GM19025 (cell line): ENCODE measurements at regions not wholly inside any gene's neighbourhood (a gene's known extent, or its start where the extent isn't known, plus 50 kb on each side); places are given as distances from the start of the nearest gene placed in this dataset.
"Not testable (repeated sequence)": the region's sequence is repeated elsewhere in the genome, so short reads cannot be mapped to it uniquely, and the experiment has no call there.

Experiments used
- ATAC-seq: cut with Tn5 transposase; IDR thresholded peaks from one replicate; pipeline ENCODE4 v1.9.1; 2021; ENCODE audit warnings: mild to moderate bottlenecking, low read depth, moderate library complexity; ENCODE audit not compliant: unreplicated experiment

GRCh38 chrX:118211891-118212816 is 95.5 kb upstream of the KLHL13 start:
- ATAC-seq, result peak; percentile 21

DNA sequence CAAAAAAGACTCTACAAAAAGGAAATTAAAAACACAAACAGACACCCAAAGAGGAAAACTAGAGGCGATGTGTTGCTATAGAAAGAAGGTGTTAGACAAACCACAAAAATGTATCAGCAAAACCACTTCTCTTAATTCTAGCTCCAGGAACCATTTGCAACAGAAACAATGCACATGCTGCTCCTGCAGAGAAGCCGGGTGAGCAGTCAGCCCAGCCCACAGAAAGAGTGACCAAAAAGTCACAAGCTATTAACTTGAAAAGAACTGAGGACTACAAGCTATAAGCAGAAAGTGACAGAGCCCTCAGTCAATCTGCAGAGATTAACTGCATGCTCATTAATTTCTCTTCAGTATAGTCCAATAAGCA is 96.2 kb upstream of the KLHL13 start:
- peak; percentile 65 for ATAC-seq

GRCh38 chrX:118215346-118215745 is 98.7 kb upstream of the KLHL13 start:
- ATAC-seq, result no peak

DNA sequence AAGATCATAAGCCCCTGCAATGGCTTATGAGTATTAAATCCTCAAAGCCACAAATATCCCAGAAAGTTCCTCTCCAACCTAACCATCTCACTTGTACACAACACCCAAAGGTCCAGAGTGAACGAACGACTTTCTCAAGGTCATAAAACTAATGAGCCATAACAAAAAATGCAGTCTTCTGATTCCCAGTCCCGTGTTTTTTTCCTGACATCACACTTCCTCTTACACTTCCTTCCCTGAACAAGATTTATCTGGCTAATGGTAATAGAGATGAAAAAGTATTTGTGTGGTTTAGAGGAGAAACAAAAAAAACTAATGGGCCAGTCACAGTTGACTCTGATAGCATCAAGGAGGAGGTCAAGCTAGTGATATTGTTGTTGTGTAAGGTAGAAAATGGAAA is 99.5 kb upstream of the KLHL13 start:
- ATAC-seq, result no peak

- no peak for ATAC-seq
Measured at GRCh38 chrX:118216509-118216908, 99.9 kb upstream of the KLHL13 start.

- ATAC-seq, result no peak
Measured at GRCh38 chrX:118218079-118218478, 101.5 kb upstream of the KLHL13 start.

- ATAC-seq, result no peak
Measured at GRCh38 chrX:118218940-118219339, 102.3 kb upstream of the KLHL13 start.

- no peak for ATAC-seq
Measured at GRCh38 chrX:118219866-118220265, 103.3 kb upstream of the KLHL13 start.

- ATAC-seq, result no peak
Measured at GRCh38 chrX:118220509-118220908, 103.9 kb upstream of the KLHL13 start.

- no peak for ATAC-seq
Measured at GRCh38 chrX:118221270-118221669, 104.7 kb upstream of the KLHL13 start.

- no peak for ATAC-seq
Measured at GRCh38 chrX:118221733-118222132, 105.1 kb upstream of the KLHL13 start.

DNA sequence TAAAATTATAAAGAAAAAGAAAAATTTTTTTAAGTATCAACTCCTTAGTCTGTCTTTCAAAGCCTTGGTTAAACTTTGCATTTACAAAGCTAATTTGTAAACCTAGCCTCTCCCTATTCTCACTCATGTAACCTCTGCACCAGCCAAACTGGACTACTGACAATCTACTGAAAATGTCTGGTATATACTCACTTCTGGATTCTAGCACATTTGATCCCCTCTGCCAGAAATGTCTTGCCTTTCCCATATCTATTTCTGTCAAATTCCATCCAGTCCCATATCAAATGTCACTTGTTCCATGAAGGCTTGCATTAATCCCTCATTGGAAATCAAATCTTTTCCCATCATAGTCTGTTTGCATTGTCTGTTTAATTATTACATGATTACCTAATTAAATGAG is 105.8 kb upstream of the KLHL13 start:
- no peak for ATAC-seq

- ATAC-seq, result no peak
Measured at GRCh38 chrX:118225711-118226428, 109.3 kb upstream of the KLHL13 start.

- ATAC-seq, result no peak
Measured at GRCh38 chrX:118228041-118228440, 111.4 kb upstream of the KLHL13 start.

DNA sequence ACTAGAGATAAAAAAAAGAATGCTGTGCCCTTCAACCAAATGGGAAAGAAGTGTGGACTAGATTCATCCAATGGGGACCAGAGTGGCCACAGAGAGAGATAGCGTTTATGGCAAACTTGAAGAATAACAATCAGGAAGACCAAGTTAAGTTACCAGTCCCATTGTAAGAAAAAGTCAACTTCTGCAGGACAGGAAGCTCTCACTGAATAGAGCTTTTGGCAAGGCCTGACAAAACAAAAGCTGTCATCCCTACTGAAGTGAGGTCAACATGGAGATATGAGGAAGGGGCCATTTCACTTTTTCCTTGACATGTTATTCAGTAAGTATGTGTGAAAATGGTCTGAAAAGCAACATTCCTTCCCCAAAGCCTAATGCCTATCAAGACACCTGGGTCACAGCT is 111.8 kb upstream of the KLHL13 start:
- ATAC-seq, result no peak

- no peak for ATAC-seq
Measured at GRCh38 chrX:118231464-118231863, 114.4 kb upstream of the WDR44 start.

- no peak for ATAC-seq
Measured at GRCh38 chrX:118239178-118239870, 106.6 kb upstream of the WDR44 start.

- ATAC-seq, result no peak
Measured at GRCh38 chrX:118239913-118240698, 105.8 kb upstream of the WDR44 start.

DNA sequence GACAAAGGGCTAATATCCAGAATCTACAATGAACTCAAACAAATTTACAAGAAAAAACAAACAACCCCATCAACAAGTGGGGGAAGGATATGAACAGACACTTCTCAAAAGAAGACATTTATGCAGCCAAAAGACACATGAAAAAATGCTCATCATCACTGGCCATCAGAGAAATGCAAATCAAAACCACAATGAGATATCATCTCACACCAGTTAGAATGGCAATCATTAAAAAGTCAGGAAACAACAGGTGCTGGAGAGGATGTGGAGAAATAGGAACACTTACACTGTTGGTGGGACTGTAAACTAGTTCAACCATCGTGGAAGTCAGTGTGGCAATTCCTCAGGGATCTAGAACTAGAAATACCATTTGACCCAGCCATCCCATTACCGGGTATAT is 98.9 kb upstream of the WDR44 start:
- not testable (repeated sequence) for ATAC-seq

DNA sequence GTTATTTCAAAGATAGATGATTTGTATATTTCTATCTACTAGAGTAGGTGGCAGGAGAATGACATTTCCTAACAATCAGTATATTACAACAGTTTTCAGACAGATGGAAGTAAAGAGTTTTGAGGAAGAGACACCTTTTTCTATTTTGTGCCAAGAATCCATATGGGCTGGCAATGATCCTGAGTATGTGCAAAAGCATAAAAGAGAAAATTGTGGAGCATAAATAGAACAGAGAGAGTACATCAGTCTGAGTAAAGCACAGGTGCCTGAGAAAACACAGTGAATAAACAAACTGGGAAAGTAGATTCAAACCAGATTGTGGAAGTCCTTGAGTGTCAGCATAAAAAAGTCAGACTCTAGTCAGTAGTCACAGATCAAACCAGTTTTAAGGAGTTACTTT is 96.8 kb upstream of the WDR44 start:
- ATAC-seq, result no peak
